ENCODE measurements at regions not wholly inside any gene's neighbourhood (a gene's known extent, or its start where the extent isn't known, plus 50 kb on each side); places are given as distances from the start of the nearest gene placed in this dataset.

DNA sequence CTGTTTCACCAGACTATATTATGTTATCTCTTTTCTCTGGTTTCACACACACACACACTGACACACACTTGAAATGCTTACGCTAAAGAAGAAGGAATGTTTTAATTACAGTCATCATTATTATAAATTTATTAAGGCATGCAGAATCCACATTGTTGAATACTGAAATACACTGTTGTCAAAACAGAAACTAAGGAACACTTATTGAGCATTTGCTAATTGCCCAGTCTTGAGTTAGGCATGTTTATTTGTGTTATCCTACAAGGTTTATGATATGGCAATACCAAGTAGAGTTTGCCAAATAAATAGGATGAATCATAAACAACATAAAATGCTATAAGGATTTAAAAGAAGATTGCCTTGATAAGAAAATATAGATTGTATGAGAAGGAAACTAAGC, 917.0 kb upstream of the PIK3C3 start:
- TF ChIP-seq SP1 (IDR thresholded peaks at IDR 0.05) (no peak), ELF4 (IDR thresholded peaks at IDR 0.05) (no peak), FOXK2 (IDR thresholded peaks at IDR 0.05) (no peak), NFRKB (IDR thresholded peaks at IDR 0.05) (no peak), SUZ12 (IDR thresholded peaks at IDR 0.05) (no peak), ZNF384 (IDR thresholded peaks at IDR 0.05) (no peak), LEF1 (IDR thresholded peaks at IDR 0.05; ENCODE audit: borderline replicate concordance) (no peak), ARNT (IDR thresholded peaks at IDR 0.05) (no peak), HDGF (IDR thresholded peaks at IDR 0.05; ENCODE audit: borderline replicate concordance) (no peak), TARDBP (IDR thresholded peaks at IDR 0.05) (no peak), FOXA1 (IDR thresholded peaks at IDR 0.05) (no peak)

Measured in HEK293T (cell line).